Chondrocyte (in vitro differentiated cells): ENCODE measurements at regions not wholly inside any gene's neighbourhood (a gene's known extent, or its start where the extent isn't known, plus 50 kb on each side); places are given as distances from the start of the nearest gene placed in this dataset.

Experiments used
- DNase-seq: peaks from one replicate; pipeline ENCODE4 v3.0.0; 2021; ENCODE audit warnings: mixed read lengths, low spot score
- H3K27ac Mint-ChIP-seq: one replicate; pipeline ENCODE4 v1.8.0; 2021; ENCODE audit warnings: mild to moderate bottlenecking, moderate library complexity, mixed read lengths; ENCODE audit not compliant: unreplicated experiment
- H3K27me3 Mint-ChIP-seq: 2 replicates; pipeline ENCODE4 v1.8.0; 2021; ENCODE audit warnings: low read depth, mixed read lengths
- H3K36me3 Mint-ChIP-seq: 2 replicates; pipeline ENCODE4 v1.8.0; 2021; ENCODE audit warnings: low read depth, mixed read lengths
- H3K4me1 Mint-ChIP-seq: 2 replicates; pipeline ENCODE4 v1.8.0; 2021; ENCODE audit warnings: low read depth, mild to moderate bottlenecking, mixed read lengths
- H3K4me3 Mint-ChIP-seq: one replicate; pipeline ENCODE4 v1.8.0; 2021; ENCODE audit warnings: mild to moderate bottlenecking, moderate library complexity, mixed read lengths; ENCODE audit not compliant: unreplicated experiment
- H3K9me3 Mint-ChIP-seq: 2 replicates; pipeline ENCODE4 v1.8.0; 2021; ENCODE audit warnings: low read depth, mixed read lengths
- CTCF ChIP-seq: fragments of 200-600 bp; sonication (generic); IDR thresholded peaks from 2 replicates; pipeline ENCODE4 v1.5.0; 2021; ENCODE audit warnings: antibody characterized with exemption, mild to moderate bottlenecking, moderate library complexity

GRCh38 chr2:17061028-17061427 is 395.4 kb upstream of the CYRIA start:
- peaks cover 5% of the 10 kb centered on the region for H3K27me3 Mint-ChIP-seq
- H3K4me1 Mint-ChIP-seq, result no peaks in the 10 kb centered on the region
- H3K9me3 Mint-ChIP-seq, result no peaks in the 10 kb centered on the region
- no peaks in the 10 kb centered on the region for H3K36me3 Mint-ChIP-seq
- H3K27ac Mint-ChIP-seq, result no peak overlapping the region
- DNase-seq, result no peak
- TF ChIP-seq CTCF, result no peak
- H3K4me3 Mint-ChIP-seq, result no peak overlapping the region

DNA sequence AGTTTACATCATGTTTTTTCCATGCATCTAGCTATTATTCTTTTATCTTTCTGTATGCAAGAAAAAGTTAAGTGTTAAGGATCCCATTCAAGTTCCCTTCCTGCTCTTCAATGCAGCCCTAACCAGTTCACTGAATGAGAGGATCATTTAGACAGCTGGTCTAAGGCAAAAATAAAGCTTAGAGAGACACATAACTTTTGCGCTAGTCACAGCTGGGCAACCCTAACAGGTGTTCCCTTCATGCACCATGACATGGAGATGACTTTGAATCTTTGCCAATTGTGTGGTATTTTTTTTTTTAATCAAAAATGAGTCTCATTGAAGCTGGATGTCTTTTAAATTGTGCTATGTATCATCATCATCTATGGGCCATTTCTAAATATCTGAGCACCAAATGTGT is 393.8 kb upstream of the CYRIA start:
- no peak for TF ChIP-seq CTCF

DNA sequence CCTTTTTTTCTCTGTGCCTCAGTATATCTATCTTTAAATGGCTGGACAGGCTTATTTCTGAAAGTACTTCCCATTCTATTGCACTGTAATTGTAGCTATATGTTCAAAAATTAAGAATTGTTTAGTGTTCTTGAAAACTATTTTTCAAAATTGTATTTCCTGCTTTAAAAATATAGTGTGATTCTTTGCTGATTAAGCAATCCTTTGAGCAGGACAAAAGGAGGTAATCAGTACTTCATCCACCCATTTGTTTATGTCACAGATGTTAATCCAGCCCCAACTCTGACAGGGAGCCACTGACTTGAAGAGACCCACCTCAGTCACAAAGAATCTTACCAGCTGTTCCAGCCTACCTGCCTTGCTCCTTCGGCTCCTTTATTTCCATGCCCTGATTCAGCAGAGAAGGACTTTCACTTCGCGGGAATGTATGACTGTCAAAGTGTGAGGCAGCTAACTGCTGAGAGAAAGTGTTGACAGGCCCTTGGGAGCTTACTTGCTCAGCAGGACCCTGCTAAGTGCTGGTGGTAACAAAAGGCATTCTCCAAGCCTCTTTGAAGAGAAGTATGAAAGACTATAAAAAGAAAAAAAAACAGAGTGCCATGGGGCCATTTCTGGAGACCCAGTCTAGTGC is 393.3 kb upstream of the CYRIA start:
- Mint-ChIP-seq H3K4me1 (no peaks in the 10 kb centered on the region), H3K27ac (no peak overlapping the region), H3K36me3 (no peaks in the 10 kb centered on the region), H3K9me3 (no peaks in the 10 kb centered on the region), H3K4me3 (no peak overlapping the region), H3K27me3 (peaks cover 5% of the 10 kb centered on the region)
- no peak for DNase-seq
- no peak for TF ChIP-seq CTCF

More for the DNA sequence above, 393.8 kb upstream of the CYRIA start:
- no peak for DNase-seq
- Mint-ChIP-seq H3K27me3 (peaks cover 5% of the 10 kb centered on the region), H3K4me3 (no peak overlapping the region), H3K36me3 (no peaks in the 10 kb centered on the region), H3K9me3 (no peaks in the 10 kb centered on the region), H3K27ac (no peak overlapping the region), H3K4me1 (no peaks in the 10 kb centered on the region)

DNA sequence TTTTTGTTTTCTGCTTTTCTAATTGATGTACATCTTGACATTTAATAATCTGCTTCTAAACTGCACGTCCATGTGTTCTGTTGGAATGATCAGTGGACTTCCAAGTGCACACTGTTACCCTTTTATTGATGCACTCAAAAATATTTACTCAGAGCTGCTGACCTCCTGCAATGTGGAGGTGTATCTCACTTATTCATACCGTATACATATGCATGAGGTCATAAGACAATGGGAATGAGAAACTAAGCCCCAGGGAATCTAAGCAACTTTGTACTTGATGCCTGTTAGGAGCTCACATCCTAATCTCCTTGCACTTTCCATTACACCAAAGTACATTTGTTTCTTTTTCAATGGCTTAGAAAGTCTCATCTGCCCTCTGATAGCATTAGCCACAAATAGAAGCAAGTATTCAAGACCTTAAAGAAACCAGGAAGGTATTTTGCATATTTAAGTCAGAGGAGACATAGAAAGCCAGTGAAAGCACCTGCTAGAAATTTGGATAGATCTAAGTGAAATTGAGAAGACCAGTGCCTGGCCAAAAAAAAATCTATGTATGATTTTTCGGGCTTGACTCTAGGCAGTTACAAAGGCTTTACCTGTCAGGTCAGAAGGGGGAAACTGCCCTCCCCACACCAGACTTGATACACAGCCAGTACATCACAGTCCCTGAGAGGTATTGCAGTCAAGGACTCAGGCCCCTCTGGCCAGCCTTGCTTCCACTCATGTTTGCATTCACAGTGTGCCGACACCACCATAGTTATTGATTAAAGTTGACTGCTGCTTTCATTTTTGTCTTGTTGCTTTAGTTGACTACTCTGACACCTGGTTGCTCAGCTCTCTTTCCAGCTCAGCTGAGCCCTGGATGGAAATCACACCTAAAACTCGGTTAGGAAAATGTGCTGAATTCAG is 391.7 kb upstream of the CYRIA start:
- TF ChIP-seq CTCF, result no peak
- Mint-ChIP-seq H3K27ac (no peak overlapping the region), H3K4me3 (no peak overlapping the region), H3K36me3 (no peaks in the 10 kb centered on the region), H3K27me3 (peaks cover 5% of the 10 kb centered on the region), H3K9me3 (no peaks in the 10 kb centered on the region), H3K4me1 (no peaks in the 10 kb centered on the region)
- no peak for DNase-seq

DNA sequence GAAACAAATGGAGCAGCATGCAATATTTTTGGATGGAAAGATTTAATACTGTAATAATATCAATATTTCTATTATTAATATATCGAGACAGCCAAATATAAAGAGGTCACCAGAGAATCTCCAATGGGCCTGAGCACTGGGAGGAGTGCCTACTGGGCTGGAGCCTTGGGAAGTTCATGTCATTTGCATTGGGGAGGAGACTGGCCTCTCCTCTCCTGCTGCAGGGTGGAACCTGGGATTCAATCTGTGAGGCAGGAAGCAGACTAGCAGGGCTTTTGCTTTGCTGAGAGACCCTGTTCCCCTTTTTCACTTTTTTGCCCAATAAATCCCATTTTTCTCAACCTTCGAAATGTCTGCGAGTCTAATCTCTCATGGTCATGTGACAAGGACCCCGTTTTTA is 390.6 kb upstream of the CYRIA start:
- H3K4me1 Mint-ChIP-seq, result no peaks in the 10 kb centered on the region
- peaks cover 5% of the 10 kb centered on the region for H3K27me3 Mint-ChIP-seq
- H3K4me3 Mint-ChIP-seq, result no peak overlapping the region
- no peaks in the 10 kb centered on the region for H3K9me3 Mint-ChIP-seq
- no peak for TF ChIP-seq CTCF
- DNase-seq, result no peak
- no peaks in the 10 kb centered on the region for H3K36me3 Mint-ChIP-seq
- H3K27ac Mint-ChIP-seq, result no peak overlapping the region
